H1 (cell line): ENCODE measurements at regions not wholly inside any gene's neighbourhood (a gene's known extent, or its start where the extent isn't known, plus 50 kb on each side); places are given as distances from the start of the nearest gene placed in this dataset.

ENCODE experiments used
- ATF3 ChIP-seq: IDR thresholded peaks from 2 replicates; pipeline ENCODE4 v1.6.1; 2011; ENCODE audit warnings: low read depth, mild to moderate bottlenecking, low read length; ENCODE audit not compliant: insufficient read depth
- CHD1 ChIP-seq: IDR thresholded peaks from 2 replicates; pipeline ENCODE4 v1.6.1; 2012; ENCODE audit warnings: low read depth, low read length, improper control_type of control experiment
- CTCF ChIP-seq, 3 experiments: IDR thresholded peaks; 1 replicate in 2 of 3; 2 replicates in 1 of 3; pipeline versions ENCODE4 v1.5.1 to v1.6.1; 2011; ENCODE audit warnings: low read length in 3 of 3, mild to moderate bottlenecking in 3 of 3, inconsistent platforms in 2 of 3, low read depth in 1 of 3, moderate library complexity in 1 of 3; ENCODE audit not compliant: insufficient read depth in 1 of 3; ENCODE audit errors: control extremely low read depth in 1 of 3
- E2F6 ChIP-seq: IDR thresholded peaks from 2 replicates; pipeline ENCODE4 v1.6.1; 2012; ENCODE audit warnings: inconsistent platforms
- EP300 ChIP-seq, 2 experiments: IDR thresholded peaks; 1 replicate in 1 of 2; 2 replicates in 1 of 2; pipeline ENCODE4 v1.6.1; 2011 to 2012; ENCODE audit warnings: low read depth in 2 of 2, low read length in 2 of 2, mild to moderate bottlenecking in 2 of 2, borderline replicate concordance in 1 of 2, inconsistent platforms in 1 of 2, moderate library complexity in 1 of 2
- EZH2 ChIP-seq: fragments of 200-600 bp; sonication (generic); IDR thresholded peaks from 2 replicates; pipeline ENCODE4 v1.7.1; 2012; ENCODE audit warnings: low read depth, mild to moderate bottlenecking, moderate library complexity, low read length, inconsistent platforms; ENCODE audit not compliant: severe bottlenecking
- HDAC2 ChIP-seq, 2 experiments: fragments of 300-600 bp in 1 of 2; sonication (generic) in 1 of 2; IDR thresholded peaks; 2 replicates each; pipeline ENCODE4 v1.6.1; 2011 to 2012; ENCODE audit warnings: low read depth in 2 of 2, low read length in 2 of 2, mild to moderate bottlenecking in 2 of 2, moderate library complexity in 2 of 2, borderline replicate concordance in 1 of 2, inconsistent platforms in 1 of 2
- MAX ChIP-seq: IDR thresholded peaks from 2 replicates; pipeline ENCODE4 v1.6.1; 2012; ENCODE audit warnings: inconsistent platforms
- NRF1 ChIP-seq: IDR thresholded peaks from 2 replicates; pipeline ENCODE4 v1.6.1; 2011; ENCODE audit warnings: mild to moderate bottlenecking, low read depth, low read length, improper control_type of control experiment
- POLR2AphosphoS5 ChIP-seq: IDR thresholded peaks from 2 replicates; pipeline ENCODE4 v1.6.1; 2011; ENCODE audit warnings: low read depth, low read length
- RAD21 ChIP-seq, 2 experiments: IDR thresholded peaks in 1 of 2; conservative IDR thresholded peaks in 1 of 2; 2 replicates each; pipeline ENCODE4 v1.6.1; 2011; ENCODE audit warnings: low read depth in 2 of 2, low read length in 2 of 2, improper control_type of control experiment in 1 of 2, inconsistent platforms in 1 of 2, mild to moderate bottlenecking in 1 of 2, moderate library complexity in 1 of 2
- ZNF274 ChIP-seq: IDR thresholded peaks from 2 replicates; pipeline ENCODE4 v1.7.0; 2012; ENCODE audit warnings: low read length, borderline replicate concordance; ENCODE audit errors: extremely low read depth

GRCh38 chr11:57901278-57901677 is 122.4 kb upstream of the OR9Q1 start:
- TF ChIP-seq CTCF (IDR thresholded peaks at IDR 0.05; ENCODE audit: control extremely low read depth in 1 of 3, insufficient read depth in 1 of 3, low read depth in 1 of 3, low read length in 3 of 3) (no peak), MAX (no peak), EP300 (IDR thresholded peaks at IDR 0.05; ENCODE audit: borderline replicate concordance in 1 of 2, low read depth in 2 of 2, low read length in 2 of 2) (no peak), EZH2 (no peak), ZNF274 (no peak), HDAC2 (IDR thresholded peaks at IDR 0.05; ENCODE audit: borderline replicate concordance in 1 of 2, low read depth in 2 of 2, low read length in 2 of 2) (no peak), E2F6 (no peak), POLR2AphosphoS5 (no peak), NRF1 (no peak), CHD1 (no peak), ATF3 (no peak), RAD21 (IDR thresholded peaks at IDR 0.05 in 1 of 2, conservative IDR thresholded peaks at IDR 0.05 in 1 of 2; ENCODE audit: low read depth in 2 of 2, low read length in 2 of 2) (no peak)
